GM12878 (cell line): ENCODE measurements at regions not wholly inside any gene's neighbourhood (a gene's known extent, or its start where the extent isn't known, plus 50 kb on each side); places are given as distances from the start of the nearest gene placed in this dataset.

Source experiments
- ATAC-seq: fragments of 200-7000 bp; cut with Tn5 transposase; 3 replicates; pipeline ENCODE4 v1.9.1; 2020; ENCODE audit warnings: mild to moderate bottlenecking, moderate library complexity
- BruUV-seq: library from RNA; stranded (reverse); fragments of 400-500 nt; replicated peaks from 2 replicates; lab custom pipeline; 2021; lab: Mats Ljungman, UMichigan
- CTCF ChIA-PET: fragments of 300-600 bp; sonication (Branson Sonifier 250); formaldehyde crosslinking; extraction: SDS; loops from one replicate; lab custom pipeline; 2021; ENCODE audit warnings: inconsistent platforms; lab: Yijun Ruan, JAX
- POLR2A ChIA-PET: fragments of 350-600 bp; formaldehyde crosslinking; extraction: SDS; loops from one replicate; lab custom pipeline; 2021; ENCODE audit warnings: inconsistent platforms; lab: Charles Lee
- RAD21 ChIA-PET: fragments of 300-600 bp; sonication (Branson Sonifier 250); formaldehyde crosslinking; loops from one replicate; lab custom pipeline; 2023; ENCODE audit warnings: antibody characterized with exemption; ENCODE audit not compliant: unreplicated experiment; lab: Charles Lee
- SMC1A ChIA-PET: fragments of 300-600 bp; sonication (Branson Sonifier 250); formaldehyde crosslinking; loops from one replicate; lab custom pipeline; 2023; ENCODE audit not compliant: unreplicated experiment, uncharacterized antibody; lab: Charles Lee
- DNase-seq: peaks from one replicate; pipeline ENCODE4 v3.0.0-alpha.2; 2011; ENCODE audit warnings: low read depth, low spot score
- FAIRE-seq: peaks from 3 replicates; lab custom pipeline; 2011; peaks lifted over from hg19 to GRCh38; lab: Jason Lieb, UNC
- H2AFZ ChIP-seq: 2 replicates; pipeline ENCODE4 v1.6.0; 2011; ENCODE audit warnings: low read depth, low read length, control low read depth; ENCODE audit not compliant: control insufficient read depth
- H3K27ac ChIP-seq: 2 replicates; pipeline ENCODE4 v1.5.1; 2011; ENCODE audit warnings: control low read depth; ENCODE audit not compliant: control insufficient read depth, insufficient read depth
- H3K27me3 ChIP-seq, 2 experiments: replicated peaks in 1 of 2; 2 replicates each; pipeline versions ENCODE4 v1.6.0 to v1.6.1; 2011; ENCODE audit warnings: low read length in 1 of 2; ENCODE audit not compliant: control insufficient read depth in 2 of 2, insufficient read depth in 2 of 2
- H3K36me3 ChIP-seq, 2 experiments: 2 replicates each; pipeline ENCODE4 v1.5.1; 2011; ENCODE audit warnings: low read length in 1 of 2; ENCODE audit not compliant: control insufficient read depth in 2 of 2, insufficient read depth in 2 of 2
- H3K4me1 ChIP-seq: 2 replicates; pipeline ENCODE4 v1.6.1; 2011; ENCODE audit warnings: mild to moderate bottlenecking, low read length, moderate library complexity, mixed read lengths; ENCODE audit not compliant: control insufficient read depth, insufficient read depth
- H3K4me2 ChIP-seq: 2 replicates; pipeline ENCODE4 v1.6.0; 2011; ENCODE audit warnings: control low read depth; ENCODE audit not compliant: control insufficient read depth, insufficient read depth
- H3K4me3 ChIP-seq: fragments of 200-600 bp; sonication (generic); 2 replicates; pipeline ENCODE4 v1.5.1; 2016
- H3K79me2 ChIP-seq: 2 replicates; pipeline ENCODE4 v1.6.0; 2011; ENCODE audit warnings: low read length; ENCODE audit not compliant: control insufficient read depth, insufficient read depth
- H3K9ac ChIP-seq: 2 replicates; pipeline ENCODE4 v1.8.0; 2011; ENCODE audit warnings: low read length, control low read depth, mixed read lengths; ENCODE audit not compliant: control insufficient read depth, insufficient read depth
- H3K9me3 ChIP-seq: replicated peaks from 3 replicates; pipeline ENCODE4 v1.5.1; 2011; ENCODE audit warnings: mild to moderate bottlenecking, low read length; ENCODE audit not compliant: control insufficient read depth, insufficient read depth
- H4K20me1 ChIP-seq: 2 replicates; pipeline ENCODE4 v1.6.0; 2011; ENCODE audit not compliant: control insufficient read depth, insufficient read depth
- BRCA1 ChIP-seq: IDR thresholded peaks from 2 replicates; pipeline ENCODE4 v1.6.1; 2011; ENCODE audit warnings: low read depth, low read length, improper control_type of control experiment
- DPF2 ChIP-seq: fragments of 450-650 bp; IDR thresholded peaks from 2 replicates; pipeline ENCODE4 v1.6.1; 2017; ENCODE audit warnings: mild to moderate bottlenecking
- EP300 ChIP-seq, 2 experiments: fragments of 150-350 bp in 1 of 2; IDR thresholded peaks; 2 replicates each; pipeline ENCODE4 v1.6.1; 2011 to 2012; ENCODE audit warnings: low read depth in 2 of 2, low read length in 2 of 2, borderline replicate concordance in 1 of 2, improper control_type of control experiment in 1 of 2, inconsistent platforms in 1 of 2; ENCODE audit not compliant: control insufficient read depth in 1 of 2
- ESRRA ChIP-seq: IDR thresholded peaks from 2 replicates; pipeline ENCODE4 v1.6.1; 2012; ENCODE audit warnings: mild to moderate bottlenecking, low read length, improper control_type of control experiment
- FOXK2 ChIP-seq: fragments of 450-650 bp; IDR thresholded peaks from 2 replicates; pipeline ENCODE4 v1.6.1; 2017; ENCODE audit warnings: mild to moderate bottlenecking, moderate library complexity
- HDAC6 ChIP-seq: fragments of 200-600 bp; sonication (generic); IDR thresholded peaks from one replicate; pipeline ENCODE4 v1.8.0; 2017; ENCODE audit warnings: antibody characterized with exemption; ENCODE audit not compliant: unreplicated experiment
- POLR2A ChIP-seq: IDR thresholded peaks from 2 replicates; pipeline ENCODE4 v1.6.1; 2011; ENCODE audit warnings: low read depth, mild to moderate bottlenecking, low read length
- RB1 ChIP-seq: fragments of 450-650 bp; formaldehyde crosslinking; IDR thresholded peaks from 2 replicates; pipeline ENCODE4 v1.6.1; 2017; ENCODE audit warnings: mild to moderate bottlenecking, borderline replicate concordance
- RBBP5 ChIP-seq: fragments of 200-600 bp; sonication (generic); conservative IDR thresholded peaks from 2 replicates; pipeline ENCODE4 v1.6.1; 2016
- REST ChIP-seq: IDR thresholded peaks from 2 replicates; pipeline ENCODE4 v1.6.1; 2012; ENCODE audit warnings: mild to moderate bottlenecking, low read depth, low read length
- SMC3 ChIP-seq: IDR thresholded peaks from 2 replicates; pipeline ENCODE4 v1.6.1; 2011; ENCODE audit warnings: low read length, improper control_type of control experiment, borderline replicate concordance
- STAT1 ChIP-seq: fragments of 450-650 bp; conservative IDR thresholded peaks from 2 replicates; pipeline ENCODE4 v1.6.1; 2014; ENCODE audit warnings: antibody characterized with exemption, mild to moderate bottlenecking
- TBL1XR1 ChIP-seq: IDR thresholded peaks from 2 replicates; pipeline ENCODE4 v1.6.1; 2012; ENCODE audit warnings: low read depth, low read length, improper control_type of control experiment
- TCF7 ChIP-seq: IDR thresholded peaks from 2 replicates; pipeline ENCODE4 v1.6.1; 2014; ENCODE audit warnings: antibody characterized with exemption, borderline replicate concordance
- WRNIP1 ChIP-seq: IDR thresholded peaks from 2 replicates; pipeline ENCODE4 v1.6.1; 2011; ENCODE audit warnings: low read depth, low read length, improper control_type of control experiment, borderline replicate concordance
- WGBS: methylation state at CpG from one replicate; pipeline ENCODE4 v1.1.6; 2016; ENCODE audit warnings: low lambda C conversion rate; ENCODE audit not compliant: insufficient replicate concordance, insufficient coverage; ENCODE audit errors: missing lambda C conversion rate; 5-methylcytosine and 5-hydroxymethylcytosine counted together
- in situ Hi-C: fragments of 300-500 bp; cut with MboI; formaldehyde crosslinking; loops from 9 replicates; pipeline ENCODE4 v1.14.3; 2018; ENCODE audit warnings: mixed read lengths
- intact Hi-C: fragments of 100-400 bp; cut with micrococcal nuclease; formaldehyde crosslinking; loops from one replicate; pipeline ENCODE4 v1.14.2; 2022; ENCODE audit not compliant: unreplicated experiment
- TF ChIP-seq, protein P1 (sequence below): IDR thresholded peaks from 2 replicates; pipeline ENCODE4 v1.6.1; 2012; ENCODE audit warnings: low read depth, low read length, improper control_type of control experiment
- TF ChIP-seq, protein P2 (sequence below): IDR thresholded peaks from 2 replicates; pipeline ENCODE4 v1.6.1; 2012; ENCODE audit warnings: low read length, inconsistent platforms
- TF ChIP-seq, protein P3 (sequence below): fragments of 450-650 bp; IDR thresholded peaks from 2 replicates; pipeline ENCODE4 v1.6.1; 2016; ENCODE audit warnings: mild to moderate bottlenecking

DNA sequence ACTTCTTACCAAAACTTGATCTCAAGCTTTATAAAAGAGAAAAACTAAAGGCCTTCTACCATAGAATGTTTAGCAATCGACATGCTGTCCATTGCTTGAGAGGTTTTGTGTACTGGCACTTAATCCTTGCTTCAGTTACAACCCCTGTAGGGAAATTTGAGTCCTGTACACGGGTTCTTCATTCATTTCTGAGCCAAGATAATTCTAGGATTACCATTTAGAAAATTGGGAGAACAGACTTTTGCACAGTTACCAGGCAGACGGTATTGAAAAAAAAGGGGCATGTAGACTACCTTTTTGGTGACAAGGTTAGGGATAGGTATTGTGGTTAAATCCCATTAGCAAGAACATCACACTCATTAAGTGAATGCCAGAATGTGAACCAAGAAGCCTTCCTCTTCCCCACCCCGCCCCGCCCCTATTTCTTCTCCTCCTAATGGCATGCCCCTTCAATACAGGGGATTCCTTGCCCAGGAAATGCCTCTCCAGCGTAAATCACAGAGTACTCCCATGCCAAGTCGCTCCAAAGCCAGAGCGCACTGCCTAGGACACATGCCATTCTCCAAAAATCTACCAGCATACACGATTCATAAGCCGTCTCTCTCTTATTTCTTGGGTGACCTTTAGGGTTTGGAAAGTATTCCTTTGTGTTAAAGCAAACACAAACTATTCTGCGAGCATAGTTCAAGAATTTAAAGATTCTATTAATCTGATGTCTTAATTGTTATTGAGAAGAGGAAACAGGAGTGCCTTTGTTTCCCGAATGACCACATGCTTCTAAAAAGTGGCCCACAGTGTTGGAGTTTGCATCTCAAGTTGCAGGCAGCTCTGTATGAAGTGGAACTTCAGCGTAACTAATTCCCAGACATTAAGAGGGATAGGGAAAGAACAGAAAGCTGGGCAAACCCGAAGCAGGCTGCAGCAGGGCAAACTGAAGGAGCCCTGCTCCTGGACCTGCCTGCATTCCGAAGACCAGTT is 164.0 kb upstream of the NR2F2 start:
- CTCF ChIA-PET, result no interaction called here
- Histone ChIP-seq H3K4me1 (no peaks in the 10 kb centered on the region), H2AFZ (no peak overlapping the region), H3K4me3 (no peak overlapping the region), H3K36me3 (no peaks in the 10 kb centered on the region), H3K27me3 (no peaks in the 10 kb centered on the region), H3K9me3 (no peaks in the 10 kb centered on the region), H3K9ac (no peak overlapping the region), H3K4me2 (no peak overlapping the region), H3K27ac (no peak overlapping the region), H3K79me2 (no peaks in the 10 kb centered on the region), H4K20me1 (no peaks in the 10 kb centered on the region)
- POLR2A ChIA-PET, result no interaction called here
- WGBS, result 29% methylated on average over 14 of the region's 15 CpGs
- BruUV-seq, result no TSS peak
- RAD21 ChIA-PET, result no interaction called here
- DNase-seq (no peak), FAIRE-seq (no peak), ATAC-seq (no peak)
- SMC1A ChIA-PET, result interaction anchor here (1.1 kb wide), 1 partner anchor 12 kb away, joined by 3 read pairs; no protein-coding TSS in a partner anchor
- in situ Hi-C loops (no loop called here), intact Hi-C loops (no loop called here)
- TF ChIP-seq DPF2 (no peak), WRNIP1 (no peak), BRCA1 (no peak), REST (no peak), TCF7 (no peak), POLR2A (no peak), STAT1 (no peak), TBL1XR1 (no peak), SMC3 (no peak), RB1 (no peak), ESRRA (no peak), RBBP5 (no peak), FOXK2 (no peak), EP300 (IDR thresholded peaks at IDR 0.05; ENCODE audit: borderline replicate concordance in 1 of 2, control insufficient read depth in 1 of 2, low read depth in 2 of 2, low read length in 2 of 2) (no peak), HDAC6 (no peak)
- TF ChIP-seq, protein P1, sequence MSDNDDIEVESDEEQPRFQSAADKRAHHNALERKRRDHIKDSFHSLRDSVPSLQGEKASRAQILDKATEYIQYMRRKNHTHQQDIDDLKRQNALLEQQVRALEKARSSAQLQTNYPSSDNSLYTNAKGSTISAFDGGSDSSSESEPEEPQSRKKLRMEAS, result no peak
- TF ChIP-seq, protein P2, sequence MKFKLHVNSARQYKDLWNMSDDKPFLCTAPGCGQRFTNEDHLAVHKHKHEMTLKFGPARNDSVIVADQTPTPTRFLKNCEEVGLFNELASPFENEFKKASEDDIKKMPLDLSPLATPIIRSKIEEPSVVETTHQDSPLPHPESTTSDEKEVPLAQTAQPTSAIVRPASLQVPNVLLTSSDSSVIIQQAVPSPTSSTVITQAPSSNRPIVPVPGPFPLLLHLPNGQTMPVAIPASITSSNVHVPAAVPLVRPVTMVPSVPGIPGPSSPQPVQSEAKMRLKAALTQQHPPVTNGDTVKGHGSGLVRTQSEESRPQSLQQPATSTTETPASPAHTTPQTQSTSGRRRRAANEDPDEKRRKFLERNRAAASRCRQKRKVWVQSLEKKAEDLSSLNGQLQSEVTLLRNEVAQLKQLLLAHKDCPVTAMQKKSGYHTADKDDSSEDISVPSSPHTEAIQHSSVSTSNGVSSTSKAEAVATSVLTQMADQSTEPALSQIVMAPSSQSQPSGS, result no peak
- TF ChIP-seq, protein P3, sequence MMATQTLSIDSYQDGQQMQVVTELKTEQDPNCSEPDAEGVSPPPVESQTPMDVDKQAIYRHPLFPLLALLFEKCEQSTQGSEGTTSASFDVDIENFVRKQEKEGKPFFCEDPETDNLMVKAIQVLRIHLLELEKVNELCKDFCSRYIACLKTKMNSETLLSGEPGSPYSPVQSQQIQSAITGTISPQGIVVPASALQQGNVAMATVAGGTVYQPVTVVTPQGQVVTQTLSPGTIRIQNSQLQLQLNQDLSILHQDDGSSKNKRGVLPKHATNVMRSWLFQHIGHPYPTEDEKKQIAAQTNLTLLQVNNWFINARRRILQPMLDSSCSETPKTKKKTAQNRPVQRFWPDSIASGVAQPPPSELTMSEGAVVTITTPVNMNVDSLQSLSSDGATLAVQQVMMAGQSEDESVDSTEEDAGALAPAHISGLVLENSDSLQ, result no peak
